ENCODE measurements at regions not wholly inside any gene's neighbourhood (a gene's known extent, or its start where the extent isn't known, plus 50 kb on each side); places are given as distances from the start of the nearest gene placed in this dataset.

- H3K27ac ChIP-seq (ENCODE audit: low read depth in 1 of 2, low read length in 2 of 2) = no peak overlapping the region
- no peaks in the 10 kb centered on the region for H3K36me3 ChIP-seq (ENCODE audit: control insufficient read depth in 1 of 2, insufficient read depth in 2 of 2, low read length in 1 of 2)
- H3K4me1 ChIP-seq (ENCODE audit: control insufficient read depth in 1 of 2, insufficient read depth in 2 of 2, low read length in 2 of 2) = no peaks in the 10 kb centered on the region
- H3K27me3 ChIP-seq (ENCODE audit: control insufficient read depth in 1 of 2, insufficient read depth in 2 of 2, low read length in 1 of 2) = no peaks in the 10 kb centered on the region
- WGBS, 2 donors = 63 to 67% methylated on average over 7 of the region's 7 CpGs
- no peaks in the 10 kb centered on the region for H3K9me3 ChIP-seq (ENCODE audit: control insufficient read depth, low read length)
- DNase-seq (no peak), ATAC-seq (ENCODE audit: low FRiP score) (no peak)
- intact Hi-C loops (cut with DNase I) = no loop called here
- H3K4me3 ChIP-seq (ENCODE audit: low read length in 2 of 2) = no peak overlapping the region
Measured at GRCh38 chr6:105833959-105834947, 251.9 kb upstream of the PRDM1 start.

- Histone ChIP-seq H3K36me3 (ENCODE audit: control insufficient read depth in 1 of 2, insufficient read depth in 2 of 2, low read length in 1 of 2) (no peaks in the 10 kb centered on the region), H3K27ac (ENCODE audit: low read depth in 1 of 2, low read length in 2 of 2) (no peak overlapping the region), H3K4me3 (ENCODE audit: low read length in 2 of 2) (no peak overlapping the region), H3K4me1 (ENCODE audit: control insufficient read depth in 1 of 2, insufficient read depth in 2 of 2, low read length in 2 of 2) (no peaks in the 10 kb centered on the region), H3K27me3 (ENCODE audit: control insufficient read depth in 1 of 2, insufficient read depth in 2 of 2, low read length in 1 of 2) (no peaks in the 10 kb centered on the region), H3K9me3 (ENCODE audit: control insufficient read depth, low read length) (no peaks in the 10 kb centered on the region)
- DNase-seq (no peak), ATAC-seq (ENCODE audit: low FRiP score) (no peak)
- intact Hi-C loops (cut with DNase I) = no loop called here
- WGBS, 2 donors = 89 to 90% methylated on average over 5 of the region's 5 CpGs
Measured at GRCh38 chr6:105832313-105832761, 253.8 kb upstream of the PRDM1 start.

GRCh38 chr6:105831311-105832097, 254.6 kb upstream of the PRDM1 start:
- intact Hi-C loops (cut with DNase I) = no loop called here
- Histone ChIP-seq H3K36me3 (ENCODE audit: control insufficient read depth in 1 of 2, insufficient read depth in 2 of 2, low read length in 1 of 2) (no peaks in the 10 kb centered on the region), H3K9me3 (ENCODE audit: control insufficient read depth, low read length) (no peaks in the 10 kb centered on the region), H3K4me1 (ENCODE audit: control insufficient read depth in 1 of 2, insufficient read depth in 2 of 2, low read length in 2 of 2) (no peaks in the 10 kb centered on the region), H3K4me3 (ENCODE audit: low read length in 2 of 2) (no peak overlapping the region), H3K27ac (ENCODE audit: low read depth in 1 of 2, low read length in 2 of 2) (no peak overlapping the region), H3K27me3 (ENCODE audit: control insufficient read depth in 1 of 2, insufficient read depth in 2 of 2, low read length in 1 of 2) (no peaks in the 10 kb centered on the region)
- 77 to 81% methylated on average over 5 of the region's 5 CpGs for WGBS, 2 donors
- DNase-seq = no peak
- no peak for ATAC-seq (ENCODE audit: low FRiP score)

GRCh38 chr6:105825210-105825609, 260.9 kb upstream of the PRDM1 start:
- no peaks in the 10 kb centered on the region for H3K36me3 ChIP-seq (ENCODE audit: control insufficient read depth in 1 of 2, insufficient read depth in 2 of 2, low read length in 1 of 2)
- WGBS, 2 donors = 62 to 66% methylated on average over 1 of the region's 1 CpG
- no peaks in the 10 kb centered on the region for H3K9me3 ChIP-seq (ENCODE audit: control insufficient read depth, low read length)
- DNase-seq (no peak), ATAC-seq (ENCODE audit: low FRiP score) (no peak)
- H3K4me1 ChIP-seq (ENCODE audit: control insufficient read depth in 1 of 2, insufficient read depth in 2 of 2, low read length in 2 of 2) = no peaks in the 10 kb centered on the region
- no peaks in the 10 kb centered on the region for H3K27me3 ChIP-seq (ENCODE audit: control insufficient read depth in 1 of 2, insufficient read depth in 2 of 2, low read length in 1 of 2)
- intact Hi-C loops (cut with DNase I) = no loop called here
- H3K27ac ChIP-seq (ENCODE audit: low read depth in 1 of 2, low read length in 2 of 2) = no peak overlapping the region
- H3K4me3 ChIP-seq (ENCODE audit: low read length in 2 of 2) = no peak overlapping the region

GRCh38 chr6:105824732-105825131, 261.4 kb upstream of the PRDM1 start:
- H3K4me3 ChIP-seq (ENCODE audit: low read length in 2 of 2) = no peak overlapping the region
- H3K27me3 ChIP-seq (ENCODE audit: control insufficient read depth in 1 of 2, insufficient read depth in 2 of 2, low read length in 1 of 2) = no peaks in the 10 kb centered on the region
- ATAC-seq (ENCODE audit: low FRiP score) (no peak), DNase-seq (no peak)
- H3K27ac ChIP-seq (ENCODE audit: low read depth in 1 of 2, low read length in 2 of 2) = no peak overlapping the region
- H3K9me3 ChIP-seq (ENCODE audit: control insufficient read depth, low read length) = no peaks in the 10 kb centered on the region
- H3K4me1 ChIP-seq (ENCODE audit: control insufficient read depth in 1 of 2, insufficient read depth in 2 of 2, low read length in 2 of 2) = no peaks in the 10 kb centered on the region
- intact Hi-C loops (cut with DNase I) = no loop called here
- 64 to 75% methylated on average over 1 of the region's 1 CpG for WGBS, 2 donors
- H3K36me3 ChIP-seq (ENCODE audit: control insufficient read depth in 1 of 2, insufficient read depth in 2 of 2, low read length in 1 of 2) = no peaks in the 10 kb centered on the region

GRCh38 chr6:105821777-105822176, 264.4 kb upstream of the PRDM1 start:
- H3K4me1 ChIP-seq (ENCODE audit: control insufficient read depth in 1 of 2, insufficient read depth in 2 of 2, low read length in 2 of 2) = no peaks in the 10 kb centered on the region
- no peak overlapping the region for H3K4me3 ChIP-seq (ENCODE audit: low read length in 2 of 2)
- no peaks in the 10 kb centered on the region for H3K9me3 ChIP-seq (ENCODE audit: control insufficient read depth, low read length)
- ATAC-seq (ENCODE audit: low FRiP score) (no peak), DNase-seq (no peak)
- intact Hi-C loops (cut with DNase I) = no loop called here
- 89 to 90% methylated on average over 1 of the region's 1 CpG for WGBS, 2 donors
- H3K27ac ChIP-seq (ENCODE audit: low read depth in 1 of 2, low read length in 2 of 2) = no peak overlapping the region
- no peaks in the 10 kb centered on the region for H3K27me3 ChIP-seq (ENCODE audit: control insufficient read depth in 1 of 2, insufficient read depth in 2 of 2, low read length in 1 of 2)
- H3K36me3 ChIP-seq (ENCODE audit: control insufficient read depth in 1 of 2, insufficient read depth in 2 of 2, low read length in 1 of 2) = no peaks in the 10 kb centered on the region

GRCh38 chr6:105821027-105821426, 265.1 kb upstream of the PRDM1 start:
- DNase-seq (no peak), ATAC-seq (ENCODE audit: low FRiP score) (no peak)
- no peaks in the 10 kb centered on the region for H3K4me1 ChIP-seq (ENCODE audit: control insufficient read depth in 1 of 2, insufficient read depth in 2 of 2, low read length in 2 of 2)
- intact Hi-C loops (cut with DNase I) = no loop called here
- H3K27me3 ChIP-seq (ENCODE audit: control insufficient read depth in 1 of 2, insufficient read depth in 2 of 2, low read length in 1 of 2) = no peaks in the 10 kb centered on the region
- no peak overlapping the region for H3K27ac ChIP-seq (ENCODE audit: low read depth in 1 of 2, low read length in 2 of 2)
- H3K9me3 ChIP-seq (ENCODE audit: control insufficient read depth, low read length) = no peaks in the 10 kb centered on the region
- no peaks in the 10 kb centered on the region for H3K36me3 ChIP-seq (ENCODE audit: control insufficient read depth in 1 of 2, insufficient read depth in 2 of 2, low read length in 1 of 2)
- no peak overlapping the region for H3K4me3 ChIP-seq (ENCODE audit: low read length in 2 of 2)
- 42 to 44% methylated on average over 2 of the region's 2 CpGs for WGBS, 2 donors

- ATAC-seq (ENCODE audit: low FRiP score) = no peak
- no peak overlapping the region for H3K4me3 ChIP-seq (ENCODE audit: low read length in 2 of 2)
Measured at GRCh38 chr6:105819745-105820144, 266.4 kb upstream of the PRDM1 start.

More at GRCh38 chr6:105819745-105820144, 266.4 kb upstream of the PRDM1 start:
- intact Hi-C loops (cut with DNase I) = no loop called here
- H3K36me3 ChIP-seq (ENCODE audit: control insufficient read depth in 1 of 2, insufficient read depth in 2 of 2, low read length in 1 of 2) = no peaks in the 10 kb centered on the region
- no peaks in the 10 kb centered on the region for H3K9me3 ChIP-seq (ENCODE audit: control insufficient read depth, low read length)
- no peak overlapping the region for H3K27ac ChIP-seq (ENCODE audit: low read depth in 1 of 2, low read length in 2 of 2)
- DNase-seq = no peak
- WGBS, 2 donors = 75 to 79% methylated on average over 2 of the region's 2 CpGs
- no peaks in the 10 kb centered on the region for H3K4me1 ChIP-seq (ENCODE audit: control insufficient read depth in 1 of 2, insufficient read depth in 2 of 2, low read length in 2 of 2)
- no peaks in the 10 kb centered on the region for H3K27me3 ChIP-seq (ENCODE audit: control insufficient read depth in 1 of 2, insufficient read depth in 2 of 2, low read length in 1 of 2)

Measured in aorta (tissue), 5 donors.